WTC11 (cell line): ENCODE measurements at regions not wholly inside any gene's neighbourhood (a gene's known extent, or its start where the extent isn't known, plus 50 kb on each side); places are given as distances from the start of the nearest gene placed in this dataset.

Experiments used
- ATAC-seq: fragments of 200-7000 bp; cut with Tn5 transposase; 2 replicates; pipeline ENCODE4 v1.10.0; 2021; ENCODE audit warnings: mild to moderate bottlenecking, moderate library complexity
- CTCF ChIA-PET: fragments of 300-600 bp; sonication (Branson Sonifier 250); formaldehyde crosslinking; loops from one replicate; lab custom pipeline; 2021; ENCODE audit warnings: antibody characterized with exemption; lab: Charles Lee
- POLR2A ChIA-PET: fragments of 350-600 bp; sonication (Branson Sonifier 250); formaldehyde crosslinking; loops from one replicate; lab custom pipeline; 2021; ENCODE audit warnings: antibody characterized with exemption; lab: Charles Lee
- DNase-seq: peaks from one replicate; pipeline ENCODE4 v3.0.0; 2021; ENCODE audit warnings: low spot score
- H3K27ac Mint-ChIP-seq: 2 replicates; pipeline ENCODE4 v1.8.0; 2021; ENCODE audit warnings: mixed read lengths
- H3K27me3 Mint-ChIP-seq: 2 replicates; pipeline ENCODE4 v1.8.0; 2021; ENCODE audit warnings: low read depth, mild to moderate bottlenecking, moderate library complexity, mixed read lengths
- H3K36me3 Mint-ChIP-seq: 2 replicates; pipeline ENCODE4 v1.8.0; 2021; ENCODE audit warnings: mixed read lengths
- H3K4me1 Mint-ChIP-seq: 2 replicates; pipeline ENCODE4 v1.8.0; 2022; ENCODE audit warnings: mixed read lengths
- H3K4me3 Mint-ChIP-seq: 2 replicates; pipeline ENCODE4 v1.8.0; 2021; ENCODE audit warnings: mild to moderate bottlenecking, moderate library complexity, mixed read lengths
- H3K9me3 Mint-ChIP-seq: 2 replicates; pipeline ENCODE4 v1.8.0; 2021; ENCODE audit warnings: mixed read lengths
- CREM ChIP-seq: sonication (generic); formaldehyde crosslinking; IDR thresholded peaks from 2 replicates; pipeline ENCODE4 v1.8.1; 2022; ENCODE audit warnings: mild to moderate bottlenecking, missing genetic modification reagents, moderate library complexity
- ETV6 ChIP-seq: sonication (generic); formaldehyde crosslinking; IDR thresholded peaks from 2 replicates; pipeline ENCODE4 v1.8.1; 2022; ENCODE audit warnings: mild to moderate bottlenecking, missing genetic modification reagents
- FOXP1 ChIP-seq: sonication (generic); formaldehyde crosslinking; IDR thresholded peaks from 2 replicates; pipeline ENCODE4 v1.8.0; 2022; ENCODE audit warnings: missing genetic modification reagents, mild to moderate bottlenecking, moderate library complexity, borderline replicate concordance
- FOXP4 ChIP-seq: sonication (generic); formaldehyde crosslinking; IDR thresholded peaks from 2 replicates; pipeline ENCODE4 v1.8.0; 2022; ENCODE audit warnings: mild to moderate bottlenecking, missing genetic modification reagents
- JUN ChIP-seq: sonication (generic); formaldehyde crosslinking; IDR thresholded peaks from 2 replicates; pipeline ENCODE4 v1.8.0; 2023; ENCODE audit warnings: mild to moderate bottlenecking, missing genetic modification reagents
- MYBL2 ChIP-seq: sonication (generic); formaldehyde crosslinking; IDR thresholded peaks from 2 replicates; pipeline ENCODE4 v1.8.1; 2023; ENCODE audit warnings: mild to moderate bottlenecking, moderate library complexity, missing genetic modification reagents
- NFATC4 ChIP-seq: fragments of 250-450 bp; sonication (Bioruptor Pico); IDR thresholded peaks from 2 replicates; pipeline ENCODE4 v1.9.0; 2021; ENCODE audit warnings: mild to moderate bottlenecking
- PRDM15 ChIP-seq: sonication (generic); formaldehyde crosslinking; IDR thresholded peaks from 2 replicates; pipeline ENCODE4 v1.8.0; 2022; ENCODE audit warnings: missing genetic modification reagents
- SMAD3 ChIP-seq: sonication (generic); formaldehyde crosslinking; IDR thresholded peaks from 2 replicates; pipeline ENCODE4 v1.8.0; 2022; ENCODE audit warnings: missing genetic modification reagents, mild to moderate bottlenecking, borderline replicate concordance
- SMAD4 ChIP-seq: sonication (generic); formaldehyde crosslinking; IDR thresholded peaks from 2 replicates; pipeline ENCODE4 v1.8.0; 2022; ENCODE audit warnings: mild to moderate bottlenecking, missing genetic modification reagents
- TCF7 ChIP-seq: sonication (generic); formaldehyde crosslinking; IDR thresholded peaks from 2 replicates; pipeline ENCODE4 v1.8.0; 2022; ENCODE audit warnings: mild to moderate bottlenecking, low read depth, missing genetic modification reagents, moderate library complexity
- TEAD4 ChIP-seq: sonication (generic); formaldehyde crosslinking; IDR thresholded peaks from 2 replicates; pipeline ENCODE4 v1.8.0; 2022; ENCODE audit warnings: mild to moderate bottlenecking, missing genetic modification reagents
- ZNF219 ChIP-seq: sonication (generic); formaldehyde crosslinking; IDR thresholded peaks from 2 replicates; pipeline ENCODE4 v1.8.0; 2023; ENCODE audit warnings: missing genetic modification reagents, mild to moderate bottlenecking, borderline replicate concordance
- ZNF317 ChIP-seq: sonication (generic); formaldehyde crosslinking; IDR thresholded peaks from 2 replicates; pipeline ENCODE4 v1.8.1; 2023; ENCODE audit warnings: low read depth, mild to moderate bottlenecking, moderate library complexity, missing genetic modification reagents, borderline replicate concordance
- ZNF532 ChIP-seq: fragments of 250-450 bp; sonication (Bioruptor Pico); IDR thresholded peaks from 2 replicates; pipeline ENCODE4 v1.9.0; 2021; ENCODE audit warnings: mild to moderate bottlenecking, borderline replicate concordance
- TF ChIP-seq, protein P1 (sequence below): sonication (generic); formaldehyde crosslinking; IDR thresholded peaks from 2 replicates; pipeline ENCODE4 v1.8.1; 2023; ENCODE audit warnings: mild to moderate bottlenecking, missing genetic modification reagents, moderate library complexity
- TF ChIP-seq, protein P2 (sequence below): fragments of 250-450 bp; sonication (Bioruptor Pico); IDR thresholded peaks from 2 replicates; pipeline ENCODE4 v2.1.2; 2022; ENCODE audit warnings: mild to moderate bottlenecking, moderate library complexity
- TF ChIP-seq, protein P3 (sequence below): sonication (generic); formaldehyde crosslinking; IDR thresholded peaks from 2 replicates; pipeline ENCODE4 v1.8.1; 2023; ENCODE audit warnings: mild to moderate bottlenecking, missing genetic modification reagents, borderline replicate concordance

DNA sequence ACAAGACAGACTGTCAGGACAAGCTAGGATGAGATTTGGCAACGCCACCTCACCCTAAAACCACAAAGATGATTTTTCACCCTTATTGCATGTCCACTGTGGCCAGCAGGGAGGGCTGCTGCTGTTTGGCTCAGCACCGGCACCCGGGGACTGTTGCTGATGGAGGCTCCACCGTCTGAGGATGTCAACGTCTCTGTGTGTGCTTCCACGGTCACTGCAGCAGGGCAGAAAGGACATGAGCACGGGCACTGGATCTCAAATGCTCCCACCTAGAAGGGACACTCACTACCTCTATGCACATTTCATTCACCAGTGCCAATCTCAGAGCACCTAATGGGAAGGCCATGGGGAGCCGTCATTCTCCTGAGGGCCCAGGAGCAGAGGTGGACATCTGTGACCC, 599.6 kb downstream of the PTPRU start:
- POLR2A ChIA-PET = no interaction called here
- DNase-seq = no peak
- Mint-ChIP-seq H3K4me1 (peaks cover 16% of the 10 kb centered on the region), H3K27me3 (no peaks in the 10 kb centered on the region), H3K27ac (no peak overlapping the region), H3K9me3 (peaks cover 4% of the 10 kb centered on the region; the same call in 1 of the 2 replicates), H3K4me3 (no peak overlapping the region), H3K36me3 (no peaks in the 10 kb centered on the region)
- no peak for ATAC-seq
- TF ChIP-seq, protein P1, sequence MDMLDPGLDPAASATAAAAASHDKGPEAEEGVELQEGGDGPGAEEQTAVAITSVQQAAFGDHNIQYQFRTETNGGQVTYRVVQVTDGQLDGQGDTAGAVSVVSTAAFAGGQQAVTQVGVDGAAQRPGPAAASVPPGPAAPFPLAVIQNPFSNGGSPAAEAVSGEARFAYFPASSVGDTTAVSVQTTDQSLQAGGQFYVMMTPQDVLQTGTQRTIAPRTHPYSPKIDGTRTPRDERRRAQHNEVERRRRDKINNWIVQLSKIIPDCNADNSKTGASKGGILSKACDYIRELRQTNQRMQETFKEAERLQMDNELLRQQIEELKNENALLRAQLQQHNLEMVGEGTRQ (CRISPR knock-in tag) = no peak
- no peak for TF ChIP-seq ZNF317
- TF ChIP-seq, protein P2, sequence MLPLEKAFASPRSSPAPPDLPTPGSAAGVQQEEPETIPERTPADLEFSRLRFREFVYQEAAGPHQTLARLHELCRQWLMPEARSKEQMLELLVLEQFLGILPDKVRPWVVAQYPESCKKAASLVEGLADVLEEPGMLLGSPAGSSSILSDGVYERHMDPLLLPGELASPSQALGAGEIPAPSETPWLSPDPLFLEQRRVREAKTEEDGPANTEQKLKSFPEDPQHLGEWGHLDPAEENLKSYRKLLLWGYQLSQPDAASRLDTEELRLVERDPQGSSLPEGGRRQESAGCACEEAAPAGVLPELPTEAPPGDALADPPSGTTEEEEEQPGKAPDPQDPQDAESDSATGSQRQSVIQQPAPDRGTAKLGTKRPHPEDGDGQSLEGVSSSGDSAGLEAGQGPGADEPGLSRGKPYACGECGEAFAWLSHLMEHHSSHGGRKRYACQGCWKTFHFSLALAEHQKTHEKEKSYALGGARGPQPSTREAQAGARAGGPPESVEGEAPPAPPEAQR = no peak
- no peak for TF ChIP-seq MYBL2 (CRISPR knock-in tag)
- TF ChIP-seq ZNF219 (CRISPR knock-in tag) = no peak
- no peak for TF ChIP-seq JUN (CRISPR knock-in tag)
- TF ChIP-seq PRDM15 (CRISPR knock-in tag) = no peak
- TF ChIP-seq ETV6 (CRISPR knock-in tag) = no peak
- CTCF ChIA-PET = interaction anchor here (0.7 to 1.6 kb wide), 7 partner anchors 13 to 872 kb away, joined by 3 to 6 read pairs (median 3); no protein-coding TSS in a partner anchor

- H3K4me3 Mint-ChIP-seq = no peak overlapping the region
- ATAC-seq (no peak), DNase-seq (no peak)
- H3K4me1 Mint-ChIP-seq = peaks cover 16% of the 10 kb centered on the region
- CTCF ChIA-PET = interaction anchor here (0.7 to 1.6 kb wide), 6 partner anchors 13 to 250 kb away, joined by 3 to 6 read pairs (median 4); no protein-coding TSS in a partner anchor
- H3K27me3 Mint-ChIP-seq = no peaks in the 10 kb centered on the region
- no peaks in the 10 kb centered on the region for H3K36me3 Mint-ChIP-seq
- POLR2A ChIA-PET = no interaction called here
- H3K9me3 Mint-ChIP-seq = peaks cover 2% of the 10 kb centered on the region; the same call in 1 of the 2 replicates
- no peak overlapping the region for H3K27ac Mint-ChIP-seq
- TF ChIP-seq SMAD4 (no peak), FOXP1 (CRISPR knock-in tag) (no peak), ZNF532 (CRISPR knock-in tag) (no peak), TEAD4 (CRISPR knock-in tag) (no peak), TCF7 (no peak), SMAD3 (CRISPR knock-in tag) (no peak), FOXP4 (no peak), NFATC4 (CRISPR knock-in tag) (no peak), ETV6 (CRISPR knock-in tag) (no peak), CREM (CRISPR knock-in tag) (no peak)
- TF ChIP-seq, protein P3, sequence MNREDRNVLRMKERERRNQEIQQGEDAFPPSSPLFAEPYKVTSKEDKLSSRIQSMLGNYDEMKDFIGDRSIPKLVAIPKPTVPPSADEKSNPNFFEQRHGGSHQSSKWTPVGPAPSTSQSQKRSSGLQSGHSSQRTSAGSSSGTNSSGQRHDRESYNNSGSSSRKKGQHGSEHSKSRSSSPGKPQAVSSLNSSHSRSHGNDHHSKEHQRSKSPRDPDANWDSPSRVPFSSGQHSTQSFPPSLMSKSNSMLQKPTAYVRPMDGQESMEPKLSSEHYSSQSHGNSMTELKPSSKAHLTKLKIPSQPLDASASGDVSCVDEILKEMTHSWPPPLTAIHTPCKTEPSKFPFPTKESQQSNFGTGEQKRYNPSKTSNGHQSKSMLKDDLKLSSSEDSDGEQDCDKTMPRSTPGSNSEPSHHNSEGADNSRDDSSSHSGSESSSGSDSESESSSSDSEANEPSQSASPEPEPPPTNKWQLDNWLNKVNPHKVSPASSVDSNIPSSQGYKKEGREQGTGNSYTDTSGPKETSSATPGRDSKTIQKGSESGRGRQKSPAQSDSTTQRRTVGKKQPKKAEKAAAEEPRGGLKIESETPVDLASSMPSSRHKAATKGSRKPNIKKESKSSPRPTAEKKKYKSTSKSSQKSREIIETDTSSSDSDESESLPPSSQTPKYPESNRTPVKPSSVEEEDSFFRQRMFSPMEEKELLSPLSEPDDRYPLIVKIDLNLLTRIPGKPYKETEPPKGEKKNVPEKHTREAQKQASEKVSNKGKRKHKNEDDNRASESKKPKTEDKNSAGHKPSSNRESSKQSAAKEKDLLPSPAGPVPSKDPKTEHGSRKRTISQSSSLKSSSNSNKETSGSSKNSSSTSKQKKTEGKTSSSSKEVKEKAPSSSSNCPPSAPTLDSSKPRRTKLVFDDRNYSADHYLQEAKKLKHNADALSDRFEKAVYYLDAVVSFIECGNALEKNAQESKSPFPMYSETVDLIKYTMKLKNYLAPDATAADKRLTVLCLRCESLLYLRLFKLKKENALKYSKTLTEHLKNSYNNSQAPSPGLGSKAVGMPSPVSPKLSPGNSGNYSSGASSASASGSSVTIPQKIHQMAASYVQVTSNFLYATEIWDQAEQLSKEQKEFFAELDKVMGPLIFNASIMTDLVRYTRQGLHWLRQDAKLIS (CRISPR knock-in tag) = no peak
- TF ChIP-seq, protein P1 (CRISPR knock-in tag) = no peak
These were observed 599.1 kb downstream of the PTPRU start for GRCh38 chr1:29835406-29835805.
